ENCODE measurements at regions not wholly inside any gene's neighbourhood (a gene's known extent, or its start where the extent isn't known, plus 50 kb on each side); places are given as distances from the start of the nearest gene placed in this dataset.
A peak's percentile ranks its signal among the peaks of the same experiment; 100 is the strongest.

DNA sequence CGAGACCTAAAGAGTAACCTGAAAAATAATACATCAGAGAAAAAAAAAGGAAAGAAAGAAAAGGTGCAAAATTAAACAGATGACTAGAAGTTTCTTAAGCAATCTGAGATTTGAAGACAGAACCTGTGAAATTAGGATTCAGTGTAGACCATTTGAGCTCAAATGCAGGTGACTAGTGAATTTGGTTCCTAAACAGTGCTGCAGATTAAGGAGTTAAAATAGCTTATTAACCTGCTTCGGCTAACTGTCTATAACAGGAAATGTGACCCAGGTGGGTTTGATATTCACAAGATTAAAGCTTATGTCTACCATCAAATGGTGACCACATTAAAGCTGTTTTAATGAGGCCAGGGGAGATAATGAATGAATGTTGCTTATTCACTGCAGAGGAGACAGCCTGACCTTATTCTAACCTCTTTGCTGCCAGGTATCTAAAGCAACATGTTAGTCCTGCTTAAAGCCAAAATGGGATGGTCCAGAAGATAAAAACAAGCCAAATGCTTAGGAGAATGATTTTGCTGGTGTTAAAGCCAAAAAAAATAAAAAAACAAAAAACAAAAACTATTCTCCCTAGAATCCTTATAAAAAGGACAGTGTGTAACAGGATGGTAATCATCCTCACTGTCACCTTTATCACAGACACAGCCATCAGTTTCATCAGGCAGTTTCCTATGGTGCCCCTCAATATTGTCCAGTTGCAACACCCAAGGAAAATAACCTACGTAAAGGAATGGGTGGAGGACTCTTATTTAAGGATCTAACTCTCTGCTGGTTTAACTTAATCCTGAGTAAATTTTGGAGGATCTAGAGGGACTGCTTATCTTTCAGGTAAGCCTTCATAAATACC lies 769.0 kb upstream of the ZEB2 start:
- Mint-ChIP-seq H3K36me3 (ENCODE audit: low read depth, unreplicated experiment) (no peaks in the 10 kb centered on the region), H3K4me3 (ENCODE audit: unreplicated experiment) (no peak overlapping the region), H3K4me1 (ENCODE audit: low read depth, unreplicated experiment) (no peaks in the 10 kb centered on the region), H3K9me3 (ENCODE audit: unreplicated experiment) (no peaks in the 10 kb centered on the region), H3K27ac (ENCODE audit: unreplicated experiment) (no peak overlapping the region), H3K27me3 (ENCODE audit: low read depth, unreplicated experiment) (no peaks in the 10 kb centered on the region)
- no peak overlapping the region for H3K9ac ChIP-seq (ENCODE audit: low read length)
- TF ChIP-seq CTCF (IDR thresholded peaks at IDR 0.05; ENCODE audit: insufficient read depth, low read depth, low read length) (no peak), EZH2 (IDR thresholded peaks at IDR 0.05; ENCODE audit: insufficient read depth, low read length) (no peak)
- no peaks in the 10 kb centered on the region for H3K36me3 ChIP-seq (ENCODE audit: insufficient read depth, low read length)
- H3K4me2 ChIP-seq (ENCODE audit: low read length) = no peak overlapping the region
- H3K27me3 ChIP-seq (ENCODE audit: insufficient read depth, low read length) = no peaks in the 10 kb centered on the region
- H3K4me1 ChIP-seq (ENCODE audit: insufficient read depth, low read length) = no peaks in the 10 kb centered on the region
- no peak overlapping the region for H3K27ac ChIP-seq (ENCODE audit: low read depth, low read length)
- FAIRE-seq (no peak), DNase-seq (ENCODE audit: low read depth) (peak; percentile 9)
- no peak overlapping the region for H3K4me3 ChIP-seq (ENCODE audit: insufficient read depth, low read depth, low read length)
- no peaks in the 10 kb centered on the region for H4K20me1 ChIP-seq (ENCODE audit: insufficient read depth, low read length)
- H3K79me2 ChIP-seq (ENCODE audit: insufficient read depth, low read length) = no peaks in the 10 kb centered on the region
- H3K9me3 ChIP-seq (ENCODE audit: insufficient read depth, low read depth, low read length) = no peaks in the 10 kb centered on the region
- no peak overlapping the region for H2AFZ ChIP-seq (ENCODE audit: low read depth, low read length)

DNA sequence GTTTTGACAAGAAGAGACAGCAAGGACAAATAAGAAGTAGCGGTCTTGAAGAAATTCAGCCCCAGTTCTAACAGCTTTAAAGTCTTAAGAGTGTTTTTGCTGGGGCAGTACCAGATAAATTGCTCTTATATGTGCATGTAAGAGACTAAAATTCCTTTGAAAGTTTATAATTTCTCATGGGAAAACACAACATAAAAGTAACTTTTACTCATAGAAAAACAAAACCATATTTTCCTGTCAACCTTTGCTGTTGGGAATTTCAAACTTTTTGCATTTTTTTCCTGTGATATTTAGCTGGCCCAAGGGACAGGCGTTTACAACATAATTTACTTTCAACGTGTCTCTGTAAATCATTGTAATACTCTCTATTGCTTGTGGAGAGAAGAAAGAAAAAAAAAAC lies 767.8 kb upstream of the ZEB2 start:
- FAIRE-seq = no peak
- Mint-ChIP-seq H3K27ac (ENCODE audit: unreplicated experiment) (no peak overlapping the region), H3K36me3 (ENCODE audit: low read depth, unreplicated experiment) (no peaks in the 10 kb centered on the region), H3K9me3 (ENCODE audit: unreplicated experiment) (no peaks in the 10 kb centered on the region), H3K27me3 (ENCODE audit: low read depth, unreplicated experiment) (no peaks in the 10 kb centered on the region), H3K4me3 (ENCODE audit: unreplicated experiment) (no peak overlapping the region), H3K4me1 (ENCODE audit: low read depth, unreplicated experiment) (no peaks in the 10 kb centered on the region)
- Histone ChIP-seq H3K9me3 (ENCODE audit: insufficient read depth, low read depth, low read length) (no peaks in the 10 kb centered on the region), H3K4me1 (ENCODE audit: insufficient read depth, low read length) (no peaks in the 10 kb centered on the region), H4K20me1 (ENCODE audit: insufficient read depth, low read length) (no peaks in the 10 kb centered on the region), H3K27me3 (ENCODE audit: insufficient read depth, low read length) (no peaks in the 10 kb centered on the region), H3K4me2 (ENCODE audit: low read length) (no peak overlapping the region), H3K4me3 (ENCODE audit: insufficient read depth, low read depth, low read length) (no peak overlapping the region), H3K79me2 (ENCODE audit: insufficient read depth, low read length) (no peaks in the 10 kb centered on the region), H3K27ac (ENCODE audit: low read depth, low read length) (no peak overlapping the region), H2AFZ (ENCODE audit: low read depth, low read length) (no peak overlapping the region), H3K36me3 (ENCODE audit: insufficient read depth, low read length) (no peaks in the 10 kb centered on the region), H3K9ac (ENCODE audit: low read length) (no peak overlapping the region)
- TF ChIP-seq CTCF (IDR thresholded peaks at IDR 0.05; ENCODE audit: insufficient read depth, low read depth, low read length) = no peak
- no peak for TF ChIP-seq EZH2 (IDR thresholded peaks at IDR 0.05; ENCODE audit: insufficient read depth, low read length)
- no peak for DNase-seq (ENCODE audit: low read depth)

- Mint-ChIP-seq H3K27me3 (ENCODE audit: low read depth, unreplicated experiment) (no peaks in the 10 kb centered on the region), H3K9me3 (ENCODE audit: unreplicated experiment) (no peaks in the 10 kb centered on the region), H3K36me3 (ENCODE audit: low read depth, unreplicated experiment) (no peaks in the 10 kb centered on the region), H3K4me3 (ENCODE audit: unreplicated experiment) (no peak overlapping the region), H3K27ac (ENCODE audit: unreplicated experiment) (no peak overlapping the region), H3K4me1 (ENCODE audit: low read depth, unreplicated experiment) (no peaks in the 10 kb centered on the region)
- Histone ChIP-seq H3K4me2 (ENCODE audit: low read length) (no peak overlapping the region), H2AFZ (ENCODE audit: low read depth, low read length) (no peak overlapping the region), H3K4me3 (ENCODE audit: insufficient read depth, low read depth, low read length) (no peak overlapping the region), H4K20me1 (ENCODE audit: insufficient read depth, low read length) (no peaks in the 10 kb centered on the region), H3K27ac (ENCODE audit: low read depth, low read length) (no peak overlapping the region), H3K4me1 (ENCODE audit: insufficient read depth, low read length) (no peaks in the 10 kb centered on the region), H3K9me3 (ENCODE audit: insufficient read depth, low read depth, low read length) (no peaks in the 10 kb centered on the region), H3K36me3 (ENCODE audit: insufficient read depth, low read length) (no peaks in the 10 kb centered on the region), H3K9ac (ENCODE audit: low read length) (no peak overlapping the region), H3K79me2 (ENCODE audit: insufficient read depth, low read length) (no peaks in the 10 kb centered on the region), H3K27me3 (ENCODE audit: insufficient read depth, low read length) (no peaks in the 10 kb centered on the region)
- TF ChIP-seq EZH2 (IDR thresholded peaks at IDR 0.05; ENCODE audit: insufficient read depth, low read length) (no peak), CTCF (IDR thresholded peaks at IDR 0.05; ENCODE audit: insufficient read depth, low read depth, low read length) (no peak)
- DNase-seq (ENCODE audit: low read depth) (no peak), FAIRE-seq (no peak)
These were observed 766.9 kb upstream of the ZEB2 start for GRCh38 chr2:145286716-145287275.

Data from astrocyte (in vitro differentiated cells and primary cell).